ENCODE measurements at regions not wholly inside any gene's neighbourhood (a gene's known extent, or its start where the extent isn't known, plus 50 kb on each side); places are given as distances from the start of the nearest gene placed in this dataset.
"Not testable (repeated sequence)": the region's sequence is repeated elsewhere in the genome, so short reads cannot be mapped to it uniquely, and the experiment has no call there.

- no peak for DNase-seq
Observed at GRCh38 chr13:50158385-50159165, 143.3 kb downstream of the KCNRG start.

- no peak for DNase-seq
Observed at GRCh38 chr13:50159607-50160006, 144.4 kb downstream of the KCNRG start.

GRCh38 chr13:50161052-50161451 is 145.8 kb downstream of the KCNRG start:
- no peak for DNase-seq

GRCh38 chr13:50162001-50162400 is 146.8 kb downstream of the KCNRG start:
- DNase-seq = no peak

GRCh38 chr13:50162567-50162966 is 147.3 kb downstream of the KCNRG start:
- DNase-seq = no peak

GRCh38 chr13:50167224-50167947 is 152.1 kb downstream of the KCNRG start:
- no peak for DNase-seq

GRCh38 chr13:50167967-50168366 is 152.7 kb downstream of the KCNRG start:
- DNase-seq = no peak

- DNase-seq = no peak
Observed at GRCh38 chr13:50168786-50169185, 153.5 kb downstream of the KCNRG start.

- no peak for DNase-seq
Observed at GRCh38 chr13:50170447-50171037, 155.3 kb downstream of the KCNRG start.

GRCh38 chr13:50171590-50172282 is 156.5 kb downstream of the KCNRG start:
- no peak for DNase-seq

GRCh38 chr13:50173045-50173444 is 157.8 kb downstream of the KCNRG start:
- not testable (repeated sequence) for DNase-seq

- DNase-seq = no peak
Observed at GRCh38 chr13:50174630-50175029, 159.4 kb downstream of the KCNRG start.

GRCh38 chr13:50179977-50180376 is 164.7 kb downstream of the KCNRG start:
- DNase-seq = no peak

- DNase-seq = not testable (repeated sequence)
Observed at GRCh38 chr13:50185769-50186763, 170.8 kb downstream of the KCNRG start.

GRCh38 chr13:50187352-50188029 is 172.2 kb downstream of the KCNRG start:
- no peak for DNase-seq

- DNase-seq = no peak
Observed at GRCh38 chr13:50188696-50189095, 173.5 kb downstream of the KCNRG start.

GRCh38 chr13:50189450-50189849 is 174.2 kb downstream of the KCNRG start:
- DNase-seq = no peak

GRCh38 chr13:50191004-50191403 is 175.8 kb downstream of the KCNRG start:
- no peak for DNase-seq

- DNase-seq = no peak
Observed at GRCh38 chr13:50192272-50192813, 177.1 kb downstream of the KCNRG start.

GRCh38 chr13:50195045-50195444 is 179.8 kb downstream of the KCNRG start:
- DNase-seq = no peak

- no peak for DNase-seq
Observed at GRCh38 chr13:50196118-50196517, 180.9 kb downstream of the KCNRG start.
